H1 (cell line): ENCODE measurements at regions not wholly inside any gene's neighbourhood (a gene's known extent, or its start where the extent isn't known, plus 50 kb on each side); places are given as distances from the start of the nearest gene placed in this dataset.

Experiments
- CTCF ChIA-PET: fragments of 300-600 bp; sonication (Branson Sonifier 250); formaldehyde crosslinking; loops from one replicate; lab custom pipeline; 2021; ENCODE audit not compliant: partially characterized antibody; lab: Charles Lee
- POLR2A ChIA-PET: fragments of 300-600 bp; sonication (Branson Sonifier 250); formaldehyde crosslinking; loops from one replicate; lab custom pipeline; 2021; ENCODE audit warnings: inconsistent platforms; ENCODE audit not compliant: partially characterized antibody; lab: Charles Lee
- DNase-seq, 2 experiments: peaks; one replicate each; pipeline versions ENCODE4 v3.0.0 to v3.0.0-alpha.2; 2010 to 2022; ENCODE audit warnings: low spot score in 2 of 2, low read depth in 1 of 2, mixed read lengths in 1 of 2
- FAIRE-seq: peaks from 2 replicates; lab custom pipeline; 2011; peaks lifted over from hg19 to GRCh38; lab: Jason Lieb, UNC
- H2AFZ ChIP-seq: 2 replicates; pipeline ENCODE4 v1.8.1; 2012; ENCODE audit warnings: low read length, inconsistent platforms
- H2AK5ac ChIP-seq: 2 replicates; pipeline ENCODE4 v1.6.1; 2013; ENCODE audit warnings: low read depth, low read length
- H2BK120ac ChIP-seq: replicated peaks from 2 replicates; pipeline ENCODE3; 2013; ENCODE audit warnings: low read depth, low read length, inconsistent platforms
- H2BK12ac ChIP-seq: 2 replicates; pipeline ENCODE4 v1.6.1; 2013; ENCODE audit warnings: low read depth, low read length
- H2BK15ac ChIP-seq: 2 replicates; pipeline ENCODE4 v1.6.1; 2013; ENCODE audit warnings: low read length
- H2BK20ac ChIP-seq: 2 replicates; pipeline ENCODE4 v1.6.1; 2013; ENCODE audit warnings: low read length
- H2BK5ac ChIP-seq: 2 replicates; pipeline ENCODE4 v1.6.1; 2013; ENCODE audit warnings: low read depth, low read length
- H3K14ac ChIP-seq: 2 replicates; pipeline ENCODE4 v1.6.1; 2013; ENCODE audit warnings: inconsistent platforms; ENCODE audit not compliant: insufficient read length
- H3K18ac ChIP-seq: 2 replicates; pipeline ENCODE4 v1.6.1; 2013; ENCODE audit warnings: low read length; ENCODE audit errors: extremely low read depth
- H3K23ac ChIP-seq: 2 replicates; pipeline ENCODE4 v1.6.1; 2013; ENCODE audit warnings: inconsistent platforms; ENCODE audit not compliant: insufficient read length
- H3K23me2 ChIP-seq: 2 replicates; pipeline ENCODE4 v1.6.1; 2013; ENCODE audit warnings: low read depth, low read length
- H3K27ac ChIP-seq: 2 replicates; pipeline ENCODE4 v1.6.1; 2011; ENCODE audit warnings: low read depth, low read length, inconsistent platforms
- H3K27me3 ChIP-seq, 4 experiments: replicated peaks in 1 of 4; 1 replicate in 1 of 4; 2 replicates in 3 of 4; pipeline versions ENCODE4 v1.6.1 to v1.8.1; 2011 to 2013; ENCODE audit warnings: low read length in 3 of 4, mild to moderate bottlenecking in 3 of 4, inconsistent platforms in 2 of 4, mixed read lengths in 2 of 4, moderate library complexity in 1 of 4; ENCODE audit not compliant: control insufficient read depth in 3 of 4, insufficient read depth in 3 of 4; ENCODE audit errors: extremely low read depth in 1 of 4
- H3K36me3 ChIP-seq, 4 experiments: 2 replicates each; pipeline versions ENCODE4 v1.6.1 to v1.8.1; 2011 to 2013; ENCODE audit warnings: mild to moderate bottlenecking in 4 of 4, low read length in 3 of 4, moderate library complexity in 2 of 4, control low read depth in 1 of 4, inconsistent platforms in 1 of 4; ENCODE audit not compliant: insufficient read depth in 4 of 4, control insufficient read depth in 2 of 4
- H3K4ac ChIP-seq: replicated peaks from 2 replicates; pipeline ENCODE3; 2013; ENCODE audit warnings: low read length, low read depth, mixed read lengths, inconsistent platforms; ENCODE audit not compliant: insufficient read length
- H3K4me1 ChIP-seq, 4 experiments: replicated peaks in 1 of 4; 1 replicate in 1 of 4; 2 replicates in 3 of 4; pipeline versions ENCODE4 v1.6.1 to v1.8.1; 2011 to 2013; ENCODE audit warnings: low read length in 3 of 4, inconsistent platforms in 2 of 4, mixed read lengths in 1 of 4; ENCODE audit not compliant: insufficient read depth in 4 of 4, control insufficient read depth in 3 of 4
- H3K4me2 ChIP-seq, 2 experiments: 2 replicates each; pipeline versions ENCODE4 v1.6.1 to v1.8.1; 2011 to 2013; ENCODE audit warnings: low read depth in 2 of 2, low read length in 2 of 2, control low read depth in 1 of 2, inconsistent platforms in 1 of 2, mild to moderate bottlenecking in 1 of 2; ENCODE audit not compliant: insufficient read depth in 1 of 2
- H3K4me3 ChIP-seq, 4 experiments: fragments of 200-600, 300-600 bp in 1 of 4; sonication (generic), shearing (Covaris generic), sonication (Bioruptor Twin) in 1 of 4; 2 replicates each; pipeline versions ENCODE4 v1.5.1 to v1.8.1; 2011 to 2016; ENCODE audit warnings: low read length in 4 of 4, low read depth in 3 of 4, control low read depth in 2 of 4, inconsistent platforms in 2 of 4, mild to moderate bottlenecking in 2 of 4, mixed read lengths in 1 of 4, moderate library complexity in 1 of 4; ENCODE audit not compliant: insufficient read depth in 2 of 4; ENCODE audit errors: extremely low read depth in 1 of 4
- H3K56ac ChIP-seq: replicated peaks from 2 replicates; pipeline ENCODE3; 2013; ENCODE audit warnings: low read depth, mild to moderate bottlenecking, mixed read lengths, low read length, inconsistent platforms; ENCODE audit not compliant: insufficient read length
- H3K79me1 ChIP-seq: 2 replicates; pipeline ENCODE4 v1.6.1; 2013; ENCODE audit warnings: low read depth, low read length, control low read depth
- H3K79me2 ChIP-seq, 2 experiments: 2 replicates each; pipeline versions ENCODE4 v1.6.1 to v1.8.1; 2012 to 2013; ENCODE audit warnings: low read length in 2 of 2, mild to moderate bottlenecking in 2 of 2, inconsistent platforms in 1 of 2; ENCODE audit not compliant: insufficient read depth in 2 of 2, control insufficient read depth in 1 of 2
- H3K9ac ChIP-seq, 4 experiments: replicated peaks in 1 of 4; 1 replicate in 1 of 4; 2 replicates in 3 of 4; pipeline versions ENCODE4 v1.6.1 to v1.8.1; 2011 to 2013; ENCODE audit warnings: low read depth in 3 of 4, low read length in 3 of 4, control low read depth in 2 of 4, mild to moderate bottlenecking in 2 of 4, moderate library complexity in 2 of 4, inconsistent platforms in 1 of 4; ENCODE audit errors: extremely low read depth in 1 of 4
- H3K9me3 ChIP-seq, 2 experiments: 2 replicates each; pipeline versions ENCODE4 v1.6.1 to v1.8.1; 2012 to 2013; ENCODE audit warnings: mild to moderate bottlenecking in 2 of 2, moderate library complexity in 2 of 2, control low read depth in 1 of 2, inconsistent platforms in 1 of 2, low read depth in 1 of 2, low read length in 1 of 2, mixed read lengths in 1 of 2; ENCODE audit not compliant: insufficient read depth in 2 of 2
- H4K20me1 ChIP-seq, 2 experiments: replicated peaks in 1 of 2; 2 replicates each; pipeline versions ENCODE3 to v1.8.1; 2011 to 2013; ENCODE audit warnings: inconsistent platforms in 2 of 2, low read length in 2 of 2, mild to moderate bottlenecking in 1 of 2; ENCODE audit not compliant: insufficient read depth in 2 of 2, control insufficient read depth in 1 of 2
- H4K5ac ChIP-seq: 2 replicates; pipeline ENCODE4 v1.6.1; 2013; ENCODE audit warnings: low read length, low read depth, mixed read lengths, inconsistent platforms; ENCODE audit not compliant: insufficient read length
- H4K8ac ChIP-seq: 2 replicates; pipeline ENCODE4 v1.8.0; 2013; ENCODE audit warnings: mild to moderate bottlenecking, moderate library complexity, low read length, inconsistent platforms; ENCODE audit not compliant: insufficient read depth; ENCODE audit errors: extremely low read depth
- H4K91ac ChIP-seq: replicated peaks from 2 replicates; pipeline ENCODE3; 2013; ENCODE audit warnings: low read length, mixed read lengths, inconsistent platforms; ENCODE audit not compliant: insufficient read length
- ASH2L ChIP-seq: fragments of 200-600, 300-600 bp; sonication (generic); IDR thresholded peaks from one replicate; pipeline ENCODE4 v1.7.1; 2017; ENCODE audit warnings: low read length
- GTF2F1 ChIP-seq: IDR thresholded peaks from 2 replicates; pipeline ENCODE4 v1.6.1; 2012; ENCODE audit warnings: low read depth, low read length, improper control_type of control experiment, borderline replicate concordance
- HDAC6 ChIP-seq: IDR thresholded peaks from one replicate; pipeline ENCODE4 v1.7.1; 2012; ENCODE audit warnings: low read depth, mild to moderate bottlenecking, inconsistent platforms, low read length, moderate library complexity
- POLR2AphosphoS5 ChIP-seq: IDR thresholded peaks from 2 replicates; pipeline ENCODE4 v1.6.1; 2011; ENCODE audit warnings: low read depth, low read length
- POU5F1 ChIP-seq: IDR thresholded peaks from 2 replicates; pipeline ENCODE4 v1.6.1; 2011; ENCODE audit warnings: low read depth, mild to moderate bottlenecking, low read length, moderate library complexity
- RAD21 ChIP-seq, 2 experiments: IDR thresholded peaks in 1 of 2; conservative IDR thresholded peaks in 1 of 2; 2 replicates each; pipeline ENCODE4 v1.6.1; 2011; ENCODE audit warnings: low read depth in 2 of 2, low read length in 2 of 2, improper control_type of control experiment in 1 of 2, inconsistent platforms in 1 of 2, mild to moderate bottlenecking in 1 of 2, moderate library complexity in 1 of 2
- RFX5 ChIP-seq: IDR thresholded peaks from 2 replicates; pipeline ENCODE4 v1.6.1; 2011; ENCODE audit warnings: low read depth, low read length, improper control_type of control experiment, borderline replicate concordance
- SIN3A ChIP-seq, 2 experiments: IDR thresholded peaks in 1 of 2; conservative IDR thresholded peaks in 1 of 2; 2 replicates each; pipeline ENCODE4 v1.6.1; 2011 to 2012; ENCODE audit warnings: low read length in 2 of 2, improper control_type of control experiment in 1 of 2, low read depth in 1 of 2, mild to moderate bottlenecking in 1 of 2
- SIRT6 ChIP-seq: IDR thresholded peaks from one replicate; pipeline ENCODE4 v1.7.1; 2012; ENCODE audit warnings: low read length, inconsistent platforms
- TAF1 ChIP-seq: IDR thresholded peaks from 2 replicates; pipeline ENCODE4 v1.6.1; 2011; ENCODE audit warnings: mild to moderate bottlenecking, low read depth, low read length
- TEAD4 ChIP-seq: IDR thresholded peaks from 2 replicates; pipeline ENCODE4 v1.6.1; 2012; ENCODE audit warnings: low read depth, low read length, inconsistent platforms, mixed read lengths
- WGBS, 2 experiments: shearing (Covaris generic) in 1 of 2; methylation state at CpG; one replicate each; pipeline versions ENCODE4 v1.1.6 to v1.1.7; 2013 to 2015; ENCODE audit warnings: low lambda C conversion rate in 2 of 2, mixed read lengths in 2 of 2, inconsistent platforms in 1 of 2, low coverage in 1 of 2, missing lambda C conversion rate in 1 of 2; ENCODE audit not compliant: insufficient replicate concordance in 2 of 2, insufficient coverage in 1 of 2, insufficient read length in 1 of 2; ENCODE audit errors: extremely low coverage in 1 of 2, missing lambda C conversion rate in 1 of 2; 5-methylcytosine and 5-hydroxymethylcytosine counted together

- DNase-seq (no peak), FAIRE-seq (no peak)
- Histone ChIP-seq H3K14ac (no peak overlapping the region), H2BK120ac (no peak overlapping the region), H3K79me2 (no peaks in the 10 kb centered on the region), H3K4me2 (no peak overlapping the region), H4K5ac (no peak overlapping the region), H3K27ac (no peak overlapping the region), H4K91ac (no peak overlapping the region), H2BK12ac (no peak overlapping the region), H2BK20ac (no peak overlapping the region), H3K9ac (no peak overlapping the region), H2BK15ac (no peak overlapping the region), H3K56ac (no peak overlapping the region), H3K9me3 (no peaks in the 10 kb centered on the region), H2AK5ac (no peak overlapping the region), H3K23ac (no peak overlapping the region), H4K8ac (no peak overlapping the region), H3K79me1 (no peaks in the 10 kb centered on the region), H4K20me1 (no peaks in the 10 kb centered on the region), H3K36me3 (no peaks in the 10 kb centered on the region), H2BK5ac (no peak overlapping the region), H2AFZ (no peak overlapping the region), H3K27me3 (no peaks in the 10 kb centered on the region), H3K18ac (no peak overlapping the region), H3K4me1 (no peaks in the 10 kb centered on the region), H3K4me3 (no peak overlapping the region), H3K4ac (no peak overlapping the region), H3K23me2 (no peaks in the 10 kb centered on the region)
- 80% methylated on average over 1 of the region's 1 CpG; no CpG with 5 or more reads in 1 of the 2 experiments for WGBS, 2 experiments
- CTCF ChIA-PET, result interaction anchor here (1.5 kb wide), 1 partner anchor 11 kb away, joined by 3 read pairs; no protein-coding TSS in a partner anchor
- TF ChIP-seq RFX5 (no peak), TAF1 (no peak), POU5F1 (no peak), SIRT6 (no peak), TEAD4 (no peak), RAD21 (IDR thresholded peaks at IDR 0.05 in 1 of 2, conservative IDR thresholded peaks at IDR 0.05 in 1 of 2; ENCODE audit: low read depth in 2 of 2, low read length in 2 of 2) (no peak), HDAC6 (no peak), SIN3A (conservative IDR thresholded peaks at IDR 0.05 in 1 of 2, IDR thresholded peaks at IDR 0.05 in 1 of 2; ENCODE audit: low read depth in 1 of 2, low read length in 2 of 2) (no peak), GTF2F1 (no peak), ASH2L (no peak), POLR2AphosphoS5 (no peak)
- POLR2A ChIA-PET, result no interaction called here
These were observed 89.7 kb upstream of the BCL9 start for GRCh38 chr1:147451628-147452027.
